ENCODE measurements at regions not wholly inside any gene's neighbourhood (a gene's known extent, or its start where the extent isn't known, plus 50 kb on each side); places are given as distances from the start of the nearest gene placed in this dataset.

DNA sequence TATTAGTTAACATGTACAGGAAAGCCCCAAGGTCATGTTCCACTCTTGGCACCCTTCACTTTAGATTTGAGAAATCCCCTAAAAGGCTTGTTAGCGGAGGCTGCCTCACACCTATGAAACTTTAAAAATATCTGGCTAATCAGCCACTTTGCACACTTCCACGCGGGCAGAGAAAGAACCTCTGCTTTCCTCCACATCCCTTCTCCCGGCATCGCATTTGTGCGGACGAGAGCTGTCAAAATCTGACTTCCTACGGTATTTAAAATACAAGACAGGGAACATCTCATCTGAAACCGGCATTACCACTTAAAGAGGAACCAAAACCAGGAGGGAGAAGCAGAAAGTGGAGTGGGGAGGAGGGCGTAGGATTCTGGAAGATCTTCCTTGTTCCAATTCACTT is 422.3 kb downstream of the TMEM114 start:
- TF ChIP-seq, protein P1, sequence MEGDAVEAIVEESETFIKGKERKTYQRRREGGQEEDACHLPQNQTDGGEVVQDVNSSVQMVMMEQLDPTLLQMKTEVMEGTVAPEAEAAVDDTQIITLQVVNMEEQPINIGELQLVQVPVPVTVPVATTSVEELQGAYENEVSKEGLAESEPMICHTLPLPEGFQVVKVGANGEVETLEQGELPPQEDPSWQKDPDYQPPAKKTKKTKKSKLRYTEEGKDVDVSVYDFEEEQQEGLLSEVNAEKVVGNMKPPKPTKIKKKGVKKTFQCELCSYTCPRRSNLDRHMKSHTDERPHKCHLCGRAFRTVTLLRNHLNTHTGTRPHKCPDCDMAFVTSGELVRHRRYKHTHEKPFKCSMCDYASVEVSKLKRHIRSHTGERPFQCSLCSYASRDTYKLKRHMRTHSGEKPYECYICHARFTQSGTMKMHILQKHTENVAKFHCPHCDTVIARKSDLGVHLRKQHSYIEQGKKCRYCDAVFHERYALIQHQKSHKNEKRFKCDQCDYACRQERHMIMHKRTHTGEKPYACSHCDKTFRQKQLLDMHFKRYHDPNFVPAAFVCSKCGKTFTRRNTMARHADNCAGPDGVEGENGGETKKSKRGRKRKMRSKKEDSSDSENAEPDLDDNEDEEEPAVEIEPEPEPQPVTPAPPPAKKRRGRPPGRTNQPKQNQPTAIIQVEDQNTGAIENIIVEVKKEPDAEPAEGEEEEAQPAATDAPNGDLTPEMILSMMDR (conservative IDR thresholded peaks at IDR 0.05; ENCODE audit: low read length) = no peak
- no peak for TF ChIP-seq EZH2phosphoT487 (IDR thresholded peaks at IDR 0.05; ENCODE audit: borderline replicate concordance, low read depth, low read length)
- H3K27ac ChIP-seq (ENCODE audit: low read depth, low read length, poor library complexity, severe bottlenecking) = no peak overlapping the region
- no peaks in the 10 kb centered on the region for H4K20me1 ChIP-seq (ENCODE audit: insufficient read depth, low read length)
- H2AFZ ChIP-seq (ENCODE audit: low read length) = no peak overlapping the region
- H3K4me2 ChIP-seq (ENCODE audit: low read length) = no peak overlapping the region
- no peak for DNase-seq (ENCODE audit: low spot score)
- no TSS peak for BruUV-seq (replicated peaks)
- no peaks in the 10 kb centered on the region for H3K9me3 ChIP-seq (ENCODE audit: low read length)
- no peaks in the 10 kb centered on the region for H3K79me2 ChIP-seq (ENCODE audit: insufficient read depth, low read depth, low read length)
- POLR2A ChIA-PET = no interaction called here
- no peak overlapping the region for H3K4me3 ChIP-seq (ENCODE audit: low read depth, low read length, poor library complexity, severe bottlenecking)
- no peaks in the 10 kb centered on the region for H3K36me3 ChIP-seq (ENCODE audit: insufficient read depth, low read length)
- CTCF ChIA-PET (ENCODE audit: unreplicated experiment) = no interaction called here
- H3K4me1 ChIP-seq (ENCODE audit: insufficient read depth, low read length, poor library complexity, severe bottlenecking) = no peaks in the 10 kb centered on the region
- intact Hi-C loops (cut with micrococcal nuclease; ENCODE audit: unreplicated experiment) = no loop called here
- no peaks in the 10 kb centered on the region for H3K9me2 ChIP-seq (ENCODE audit: insufficient read depth, low read length)

DNA sequence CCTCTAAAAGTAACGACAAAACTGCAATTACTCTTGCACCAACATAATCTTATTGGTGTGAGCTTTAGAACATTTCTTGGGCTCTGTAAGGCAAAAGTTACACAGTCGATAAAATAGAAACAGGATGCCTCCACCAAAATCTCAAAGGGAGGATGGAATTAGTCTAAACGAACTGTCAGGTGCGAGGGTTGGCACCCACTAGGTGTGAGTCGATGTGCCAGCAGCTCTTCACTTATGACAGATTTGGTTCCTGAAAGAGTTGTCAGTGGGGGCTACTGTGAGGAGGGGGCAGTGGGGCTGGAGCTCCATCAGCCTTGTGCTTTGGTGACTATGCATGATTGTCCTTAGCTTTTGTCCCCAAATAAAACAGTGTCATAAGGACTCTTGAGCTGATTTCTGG is 422.9 kb downstream of the TMEM114 start:
- no peak for TF ChIP-seq EZH2phosphoT487 (IDR thresholded peaks at IDR 0.05; ENCODE audit: borderline replicate concordance, low read depth, low read length)
- TF ChIP-seq, protein P1 (conservative IDR thresholded peaks at IDR 0.05; ENCODE audit: low read length) = no peak
- no peak overlapping the region for H3K27ac ChIP-seq (ENCODE audit: low read depth, low read length, poor library complexity, severe bottlenecking)
- no peaks in the 10 kb centered on the region for H3K9me3 ChIP-seq (ENCODE audit: low read length)
- ChIA-PET CTCF (ENCODE audit: unreplicated experiment) (no interaction called here), POLR2A (no interaction called here)
- H3K4me3 ChIP-seq (ENCODE audit: low read depth, low read length, poor library complexity, severe bottlenecking) = no peak overlapping the region
- H2AFZ ChIP-seq (ENCODE audit: low read length) = no peak overlapping the region
- intact Hi-C loops (cut with micrococcal nuclease; ENCODE audit: unreplicated experiment) = no loop called here
- no peaks in the 10 kb centered on the region for H3K79me2 ChIP-seq (ENCODE audit: insufficient read depth, low read depth, low read length)
- no TSS peak for BruUV-seq (replicated peaks)
- H4K20me1 ChIP-seq (ENCODE audit: insufficient read depth, low read length) = no peaks in the 10 kb centered on the region
- H3K4me1 ChIP-seq (ENCODE audit: insufficient read depth, low read length, poor library complexity, severe bottlenecking) = no peaks in the 10 kb centered on the region
- no peaks in the 10 kb centered on the region for H3K9me2 ChIP-seq (ENCODE audit: insufficient read depth, low read length)
- H3K36me3 ChIP-seq (ENCODE audit: insufficient read depth, low read length) = no peaks in the 10 kb centered on the region
- DNase-seq (ENCODE audit: low spot score) = no peak
- H3K4me2 ChIP-seq (ENCODE audit: low read length) = no peak overlapping the region

DNA sequence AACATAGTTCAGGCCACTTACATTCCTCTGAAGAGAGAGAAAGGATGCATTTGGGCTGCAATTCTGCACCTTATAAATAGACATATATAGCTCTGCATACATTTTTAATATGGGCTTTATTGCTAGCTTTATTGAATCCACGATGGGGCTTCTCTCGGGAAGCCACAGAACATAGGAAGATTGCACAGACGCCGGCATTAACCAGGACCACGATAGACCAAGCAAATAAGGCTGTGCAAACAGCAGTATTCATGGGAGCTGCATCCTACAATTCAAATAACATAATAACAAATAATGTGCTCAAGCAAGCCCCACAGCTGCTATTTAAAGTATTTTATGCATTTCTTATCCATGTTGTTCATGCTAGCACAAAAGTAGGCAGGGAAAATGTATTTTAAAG is 432.3 kb downstream of the TMEM114 start:
- ChIA-PET CTCF (ENCODE audit: unreplicated experiment) (no interaction called here), POLR2A (no interaction called here)
- BruUV-seq (replicated peaks) = no TSS peak
- no peaks in the 10 kb centered on the region for H3K4me1 ChIP-seq (ENCODE audit: insufficient read depth, low read length, poor library complexity, severe bottlenecking)
- no peaks in the 10 kb centered on the region for H4K20me1 ChIP-seq (ENCODE audit: insufficient read depth, low read length)
- H3K79me2 ChIP-seq (ENCODE audit: insufficient read depth, low read depth, low read length) = no peaks in the 10 kb centered on the region
- H3K27ac ChIP-seq (ENCODE audit: low read depth, low read length, poor library complexity, severe bottlenecking) = no peak overlapping the region
- H3K4me2 ChIP-seq (ENCODE audit: low read length) = no peak overlapping the region
- intact Hi-C loops (cut with micrococcal nuclease; ENCODE audit: unreplicated experiment) = no loop called here
- no peak overlapping the region for H3K4me3 ChIP-seq (ENCODE audit: low read depth, low read length, poor library complexity, severe bottlenecking)
- TF ChIP-seq EZH2phosphoT487 (IDR thresholded peaks at IDR 0.05; ENCODE audit: borderline replicate concordance, low read depth, low read length) = no peak
- TF ChIP-seq, protein P1 (conservative IDR thresholded peaks at IDR 0.05; ENCODE audit: low read length) = no peak
- no peaks in the 10 kb centered on the region for H3K36me3 ChIP-seq (ENCODE audit: insufficient read depth, low read length)
- no peak overlapping the region for H2AFZ ChIP-seq (ENCODE audit: low read length)
- no peak for DNase-seq (ENCODE audit: low spot score)
- no peaks in the 10 kb centered on the region for H3K9me2 ChIP-seq (ENCODE audit: insufficient read depth, low read length)
- no peaks in the 10 kb centered on the region for H3K9me3 ChIP-seq (ENCODE audit: low read length)

All from OCI-LY7 (cell line).